Suprapubic skin (tissue), 3 donors: ENCODE measurements at regions not wholly inside any gene's neighbourhood (a gene's known extent, or its start where the extent isn't known, plus 50 kb on each side); places are given as distances from the start of the nearest gene placed in this dataset.

Experiments used
- CTCF ChIP-seq, 2 donors: fragments of 200-600 bp in 1 of 2; fragments of 450-650 bp in 1 of 2; sonication (generic) in 1 of 2; IDR thresholded peaks; one replicate each; pipeline ENCODE4 v1.5.1; 2016 to 2019; ENCODE audit warnings: antibody characterized with exemption in 2 of 2, mild to moderate bottlenecking in 1 of 2, moderate library complexity in 1 of 2
- EP300 ChIP-seq: sonication (generic); formaldehyde crosslinking; IDR thresholded peaks from one replicate; pipeline ENCODE4 v1.6.1; 2017; ENCODE audit warnings: antibody characterized with exemption

GRCh38 chr13:105796081-105796480, 739.4 kb downstream of the EFNB2 start:
- TF ChIP-seq CTCF (IDR thresholded peaks at IDR 0.05) (no peak), EP300 (no peak)
